Gastrocnemius medialis (tissue), 4 donors: ENCODE measurements at regions not wholly inside any gene's neighbourhood (a gene's known extent, or its start where the extent isn't known, plus 50 kb on each side); places are given as distances from the start of the nearest gene placed in this dataset.

Experiments
- POLR2A ChIP-seq, 2 donors: fragments of 450-650 bp; IDR thresholded peaks; one replicate each; pipeline ENCODE4 v1.6.1; 2017; ENCODE audit warnings: antibody characterized with exemption in 2 of 2, mild to moderate bottlenecking in 2 of 2, moderate library complexity in 2 of 2
- TF ChIP-seq, protein P1 (sequence below), 5 experiments: fragments of 450-650 bp in 3 of 5; fragments of 200-600 bp in 2 of 5; sonication (generic) in 2 of 5; IDR thresholded peaks in 4 of 5; conservative IDR thresholded peaks in 1 of 5; 1 replicate in 4 of 5; 2 replicates in 1 of 5; pipeline ENCODE4 v1.5.1; 2016 to 2019; ENCODE audit warnings: antibody characterized with exemption in 5 of 5, mild to moderate bottlenecking in 3 of 5, moderate library complexity in 3 of 5

DNA sequence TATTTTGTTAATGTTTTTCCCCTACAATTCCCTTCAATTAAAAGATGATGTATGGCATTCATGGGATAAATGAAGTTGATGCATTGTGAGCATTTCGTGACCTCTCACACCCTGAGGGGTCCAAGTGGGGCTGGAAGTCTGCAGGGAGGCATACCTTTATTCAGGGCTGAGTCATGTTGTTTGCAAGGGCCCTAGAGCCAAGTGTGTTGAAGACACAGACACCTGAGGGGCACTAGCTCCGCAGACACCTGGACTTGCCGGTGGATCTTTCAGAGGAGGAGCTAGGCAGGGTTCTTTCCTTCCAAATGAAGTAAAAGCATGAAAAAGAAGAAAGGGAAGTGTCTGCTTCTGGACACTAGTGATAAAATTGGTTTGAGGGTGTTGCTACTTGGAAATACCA is 57.0 kb upstream of the RGS7 start:
- TF ChIP-seq, protein P1, sequence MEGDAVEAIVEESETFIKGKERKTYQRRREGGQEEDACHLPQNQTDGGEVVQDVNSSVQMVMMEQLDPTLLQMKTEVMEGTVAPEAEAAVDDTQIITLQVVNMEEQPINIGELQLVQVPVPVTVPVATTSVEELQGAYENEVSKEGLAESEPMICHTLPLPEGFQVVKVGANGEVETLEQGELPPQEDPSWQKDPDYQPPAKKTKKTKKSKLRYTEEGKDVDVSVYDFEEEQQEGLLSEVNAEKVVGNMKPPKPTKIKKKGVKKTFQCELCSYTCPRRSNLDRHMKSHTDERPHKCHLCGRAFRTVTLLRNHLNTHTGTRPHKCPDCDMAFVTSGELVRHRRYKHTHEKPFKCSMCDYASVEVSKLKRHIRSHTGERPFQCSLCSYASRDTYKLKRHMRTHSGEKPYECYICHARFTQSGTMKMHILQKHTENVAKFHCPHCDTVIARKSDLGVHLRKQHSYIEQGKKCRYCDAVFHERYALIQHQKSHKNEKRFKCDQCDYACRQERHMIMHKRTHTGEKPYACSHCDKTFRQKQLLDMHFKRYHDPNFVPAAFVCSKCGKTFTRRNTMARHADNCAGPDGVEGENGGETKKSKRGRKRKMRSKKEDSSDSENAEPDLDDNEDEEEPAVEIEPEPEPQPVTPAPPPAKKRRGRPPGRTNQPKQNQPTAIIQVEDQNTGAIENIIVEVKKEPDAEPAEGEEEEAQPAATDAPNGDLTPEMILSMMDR (IDR thresholded peaks at IDR 0.05 in 4 of 5, conservative IDR thresholded peaks at IDR 0.05 in 1 of 5), result no peak
- TF ChIP-seq POLR2A (IDR thresholded peaks at IDR 0.05), result no peak
